ENCODE measurements at regions not wholly inside any gene's neighbourhood (a gene's known extent, or its start where the extent isn't known, plus 50 kb on each side); places are given as distances from the start of the nearest gene placed in this dataset.

GRCh38 chr7:86963599-86964230 lies 95.7 kb downstream of the ELAPOR2 start:
- H3K27me3 ChIP-seq (ENCODE audit: control insufficient read depth in 1 of 2, insufficient read depth in 2 of 2, low read length in 2 of 2): no peaks in the 10 kb centered on the region
- H3K36me3 ChIP-seq (ENCODE audit: insufficient read depth, low read length): no peaks in the 10 kb centered on the region
- ATAC-seq (ENCODE audit: poor library complexity) (no peak), DNase-seq (no peak)
- H3K27me3 Mint-ChIP-seq: peaks cover 22% of the 10 kb centered on the region
- TF ChIP-seq CTCF (IDR thresholded peaks at IDR 0.05): no peak
- no peaks in the 10 kb centered on the region for H3K4me1 Mint-ChIP-seq (ENCODE audit: low read depth)
- ChIA-PET POLR2A (no interaction called here), CTCF (no interaction called here)
- no peak overlapping the region for H3K4me3 ChIP-seq (ENCODE audit: low read length)
- intact Hi-C loops (cut with DNase I, micrococcal nuclease): no loop called here
- no peak overlapping the region for H3K27ac ChIP-seq (ENCODE audit: low read depth in 1 of 2, low read length in 2 of 2)
- H3K4me1 ChIP-seq (ENCODE audit: insufficient read depth, low read length): no peaks in the 10 kb centered on the region
- H3K9me3 ChIP-seq (ENCODE audit: control insufficient read depth in 1 of 2, insufficient read depth in 1 of 2, low read length in 2 of 2): no peaks in the 10 kb centered on the region
- H3K27ac Mint-ChIP-seq: no peak overlapping the region
- H3K9me3 Mint-ChIP-seq: no peaks in the 10 kb centered on the region
- no peaks in the 10 kb centered on the region for H3K36me3 Mint-ChIP-seq (ENCODE audit: low read depth)
- no peak overlapping the region for H3K4me3 Mint-ChIP-seq

GRCh38 chr7:86962623-86963022 lies 96.8 kb downstream of the ELAPOR2 start:
- POLR2A ChIA-PET: no interaction called here
- intact Hi-C loops (cut with DNase I, micrococcal nuclease): no loop called here
- H3K36me3 Mint-ChIP-seq (ENCODE audit: low read depth): no peaks in the 10 kb centered on the region
- no peak for TF ChIP-seq CTCF (IDR thresholded peaks at IDR 0.05)
- no peaks in the 10 kb centered on the region for H3K27me3 ChIP-seq (ENCODE audit: control insufficient read depth in 1 of 2, insufficient read depth in 2 of 2, low read length in 2 of 2)
- no peak overlapping the region for H3K4me3 ChIP-seq (ENCODE audit: low read length)
- H3K9me3 ChIP-seq (ENCODE audit: control insufficient read depth in 1 of 2, insufficient read depth in 1 of 2, low read length in 2 of 2): no peaks in the 10 kb centered on the region
- no peak overlapping the region for H3K27ac Mint-ChIP-seq
- no peaks in the 10 kb centered on the region for H3K36me3 ChIP-seq (ENCODE audit: insufficient read depth, low read length)
- H3K27me3 Mint-ChIP-seq: peaks cover 22% of the 10 kb centered on the region
- no peak overlapping the region for H3K4me3 Mint-ChIP-seq
- no peak for DNase-seq
- no peaks in the 10 kb centered on the region for H3K9me3 Mint-ChIP-seq
- CTCF ChIA-PET: no interaction called here
- no peak for ATAC-seq (ENCODE audit: poor library complexity)
- H3K4me1 Mint-ChIP-seq (ENCODE audit: low read depth): no peaks in the 10 kb centered on the region
- H3K27ac ChIP-seq (ENCODE audit: low read depth in 1 of 2, low read length in 2 of 2): no peak overlapping the region
- no peaks in the 10 kb centered on the region for H3K4me1 ChIP-seq (ENCODE audit: insufficient read depth, low read length)

- ChIA-PET CTCF (no interaction called here), POLR2A (no interaction called here)
- H3K36me3 Mint-ChIP-seq (ENCODE audit: low read depth): no peaks in the 10 kb centered on the region
- Histone ChIP-seq H3K4me1 (ENCODE audit: insufficient read depth, low read length) (no peaks in the 10 kb centered on the region), H3K36me3 (ENCODE audit: insufficient read depth, low read length) (no peaks in the 10 kb centered on the region), H3K27ac (ENCODE audit: low read depth in 1 of 2, low read length in 2 of 2) (no peak overlapping the region), H3K4me3 (ENCODE audit: low read length) (no peak overlapping the region), H3K9me3 (ENCODE audit: control insufficient read depth in 1 of 2, insufficient read depth in 1 of 2, low read length in 2 of 2) (no peaks in the 10 kb centered on the region), H3K27me3 (ENCODE audit: control insufficient read depth in 1 of 2, insufficient read depth in 2 of 2, low read length in 2 of 2) (no peaks in the 10 kb centered on the region)
- no peaks in the 10 kb centered on the region for H3K9me3 Mint-ChIP-seq
- intact Hi-C loops (cut with DNase I, micrococcal nuclease): no loop called here
- DNase-seq (no peak), ATAC-seq (ENCODE audit: poor library complexity) (no peak)
- H3K4me1 Mint-ChIP-seq (ENCODE audit: low read depth): no peaks in the 10 kb centered on the region
- peaks cover 22% of the 10 kb centered on the region for H3K27me3 Mint-ChIP-seq
- TF ChIP-seq CTCF (IDR thresholded peaks at IDR 0.05): no peak
- H3K4me3 Mint-ChIP-seq: no peak overlapping the region
- no peak overlapping the region for H3K27ac Mint-ChIP-seq
Measured at GRCh38 chr7:86961686-86962085, 97.8 kb downstream of the ELAPOR2 start.
